ENCODE measurements at regions not wholly inside any gene's neighbourhood (a gene's known extent, or its start where the extent isn't known, plus 50 kb on each side); places are given as distances from the start of the nearest gene placed in this dataset.

GRCh38 chrX:34884817-34885216, 57.8 kb upstream of the FAM47B start:
- DNase-seq: no peak
- 83 to 89% methylated on average over 1 to 2 of the region's 2 CpGs for WGBS, 2 experiments (ENCODE audit: insufficient coverage in 1 of 2, insufficient read length in 1 of 2)
- H3K27ac ChIP-seq (ENCODE audit: low read depth, low read length): no peak overlapping the region
- Mint-ChIP-seq H3K4me1 (no peaks in the 10 kb centered on the region), H3K36me3 (ENCODE audit: low read depth) (no peaks in the 10 kb centered on the region), H3K27ac (no peak overlapping the region), H3K4me3 (no peak overlapping the region), H3K9me3 (no peaks in the 10 kb centered on the region), H3K27me3 (ENCODE audit: insufficient read depth) (no peaks in the 10 kb centered on the region)
- no peaks in the 10 kb centered on the region for H3K27me3 ChIP-seq (ENCODE audit: control insufficient read depth, insufficient read depth, low read length, poor library complexity, severe bottlenecking)
- no peaks in the 10 kb centered on the region for H3K36me3 ChIP-seq (ENCODE audit: control insufficient read depth, insufficient read depth, low read length)
- H3K4me3 ChIP-seq (ENCODE audit: low read length): no peak overlapping the region
- no peaks in the 10 kb centered on the region for H3K4me1 ChIP-seq (ENCODE audit: control insufficient read depth, insufficient read depth, low read length)
- TF ChIP-seq CTCF (conservative IDR thresholded peaks at IDR 0.05): no peak
- H3K9me3 ChIP-seq (ENCODE audit: control insufficient read depth, low read length): no peaks in the 10 kb centered on the region
- H3K9ac ChIP-seq (ENCODE audit: extremely low read depth, low read length, poor library complexity, severe bottlenecking): no peak overlapping the region

- WGBS, 2 experiments (ENCODE audit: insufficient coverage in 1 of 2, insufficient read length in 1 of 2): 100% methylated on average over 1 of the region's 1 CpG; no CpG with 5 or more reads in 1 of the 2 experiments
- Mint-ChIP-seq H3K4me3 (no peak overlapping the region), H3K27ac (no peak overlapping the region), H3K36me3 (ENCODE audit: low read depth) (no peaks in the 10 kb centered on the region), H3K9me3 (no peaks in the 10 kb centered on the region), H3K4me1 (no peaks in the 10 kb centered on the region), H3K27me3 (ENCODE audit: insufficient read depth) (no peaks in the 10 kb centered on the region)
- H3K27me3 ChIP-seq (ENCODE audit: control insufficient read depth, insufficient read depth, low read length, poor library complexity, severe bottlenecking): no peaks in the 10 kb centered on the region
- H3K4me3 ChIP-seq (ENCODE audit: low read length): no peak overlapping the region
- TF ChIP-seq CTCF (conservative IDR thresholded peaks at IDR 0.05): no peak
- H3K27ac ChIP-seq (ENCODE audit: low read depth, low read length): no peak overlapping the region
- no peak overlapping the region for H3K9ac ChIP-seq (ENCODE audit: extremely low read depth, low read length, poor library complexity, severe bottlenecking)
- no peak for DNase-seq
- no peaks in the 10 kb centered on the region for H3K9me3 ChIP-seq (ENCODE audit: control insufficient read depth, low read length)
- H3K36me3 ChIP-seq (ENCODE audit: control insufficient read depth, insufficient read depth, low read length): no peaks in the 10 kb centered on the region
- H3K4me1 ChIP-seq (ENCODE audit: control insufficient read depth, insufficient read depth, low read length): no peaks in the 10 kb centered on the region
These were observed 56.6 kb upstream of the FAM47B start for GRCh38 chrX:34886011-34886410.

- no peak for TF ChIP-seq CTCF (conservative IDR thresholded peaks at IDR 0.05)
- Mint-ChIP-seq H3K36me3 (ENCODE audit: low read depth) (no peaks in the 10 kb centered on the region), H3K4me1 (peaks cover 4% of the 10 kb centered on the region), H3K27ac (no peak overlapping the region), H3K27me3 (ENCODE audit: insufficient read depth) (no peaks in the 10 kb centered on the region), H3K4me3 (no peak overlapping the region), H3K9me3 (no peaks in the 10 kb centered on the region)
- no peaks in the 10 kb centered on the region for H3K27me3 ChIP-seq (ENCODE audit: control insufficient read depth, insufficient read depth, low read length, poor library complexity, severe bottlenecking)
- no peak for DNase-seq
- H3K9me3 ChIP-seq (ENCODE audit: control insufficient read depth, low read length): no peaks in the 10 kb centered on the region
- WGBS, 2 experiments (ENCODE audit: insufficient coverage in 1 of 2, insufficient read length in 1 of 2): 90% methylated on average over 1 of the region's 3 CpGs; no CpG with 5 or more reads in 1 of the 2 experiments
- no peak overlapping the region for H3K27ac ChIP-seq (ENCODE audit: low read depth, low read length)
- H3K36me3 ChIP-seq (ENCODE audit: control insufficient read depth, insufficient read depth, low read length): no peaks in the 10 kb centered on the region
- H3K4me1 ChIP-seq (ENCODE audit: control insufficient read depth, insufficient read depth, low read length): no peaks in the 10 kb centered on the region
- H3K9ac ChIP-seq (ENCODE audit: extremely low read depth, low read length, poor library complexity, severe bottlenecking): no peak overlapping the region
- H3K4me3 ChIP-seq (ENCODE audit: low read length): no peak overlapping the region
These were observed 51.2 kb upstream of the FAM47B start for GRCh38 chrX:34891391-34891790.
